SK-N-SH (cell line): ENCODE measurements at regions not wholly inside any gene's neighbourhood (a gene's known extent, or its start where the extent isn't known, plus 50 kb on each side); places are given as distances from the start of the nearest gene placed in this dataset.

Source experiments
- JUND ChIP-seq: IDR thresholded peaks from 2 replicates; pipeline ENCODE4 v1.4.0; 2012
- YY1 ChIP-seq: IDR thresholded peaks from 2 replicates; pipeline ENCODE4 v1.4.0; 2012; ENCODE audit warnings: low read depth, mild to moderate bottlenecking

- TF ChIP-seq JUND = no peak
- TF ChIP-seq YY1 = no peak
Observed at GRCh38 chr11:111106641-111107040, 138.9 kb upstream of the POU2AF2 start.
